ENCODE measurements at regions not wholly inside any gene's neighbourhood (a gene's known extent, or its start where the extent isn't known, plus 50 kb on each side); places are given as distances from the start of the nearest gene placed in this dataset.

DNA sequence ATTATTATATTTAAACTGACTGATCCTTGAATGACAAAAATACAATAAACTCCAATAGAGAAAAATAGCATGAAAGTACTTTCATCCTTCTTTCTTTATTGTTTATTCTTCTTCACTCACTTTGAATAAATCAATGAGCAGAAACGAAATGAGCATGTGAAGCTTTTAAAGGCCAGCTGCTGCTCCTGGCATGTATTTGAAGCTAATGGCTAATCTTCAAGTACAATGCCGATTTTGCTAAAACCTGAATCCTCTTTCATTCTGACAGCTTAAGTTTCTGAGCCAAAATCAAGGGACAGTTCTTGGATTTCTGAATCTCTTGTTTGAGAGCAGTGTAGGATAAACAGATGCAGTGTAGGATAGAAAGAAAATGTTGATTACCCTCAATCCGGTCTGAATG, 237.3 kb downstream of the CDH10 start:
- no peak for TF ChIP-seq POLR2A (IDR thresholded peaks at IDR 0.05; ENCODE audit: low read depth, low read length)
- no peak for TF ChIP-seq CTCF (conservative IDR thresholded peaks at IDR 0.05; ENCODE audit: low read depth, low read length)
- TF ChIP-seq SMC3 (IDR thresholded peaks at IDR 0.05; ENCODE audit: low read depth, low read length), result no peak
- TF ChIP-seq RAD21 (IDR thresholded peaks at IDR 0.05; ENCODE audit: low read length), result no peak
- no peak for TF ChIP-seq CEBPB (IDR thresholded peaks at IDR 0.05; ENCODE audit: low read depth, low read length)
- no peak for TF ChIP-seq MAFK (IDR thresholded peaks at IDR 0.05; ENCODE audit: low read depth, low read length)

Measured in IMR-90 (cell line).